UCSD-AML1 (cell line): ENCODE measurements at regions not wholly inside any gene's neighbourhood (a gene's known extent, or its start where the extent isn't known, plus 50 kb on each side); places are given as distances from the start of the nearest gene placed in this dataset.
"Not testable (repeated sequence)": the region's sequence is repeated elsewhere in the genome, so short reads cannot be mapped to it uniquely, and the experiment has no call there.

ENCODE experiments used
- DNase-seq: peaks from one replicate; lab custom pipeline; 2025; ENCODE audit not compliant: unreplicated experiment; lab: John Stamatoyannopoulos, UW

- no peak for DNase-seq
These were observed 193.8 kb upstream of the RND3 start for GRCh38 chr2:150681120-150681804.

- DNase-seq, result no peak
These were observed 192.1 kb upstream of the RND3 start for GRCh38 chr2:150679456-150680120.

- no peak for DNase-seq
These were observed 190.1 kb upstream of the RND3 start for GRCh38 chr2:150677551-150677950.

GRCh38 chr2:150676747-150677383 is 189.4 kb upstream of the RND3 start:
- DNase-seq, result no peak

GRCh38 chr2:150675807-150676206 is 188.3 kb upstream of the RND3 start:
- no peak for DNase-seq

- no peak for DNase-seq
These were observed 186.8 kb upstream of the RND3 start for GRCh38 chr2:150674283-150674682.

- DNase-seq, result no peak
These were observed 184.8 kb upstream of the RND3 start for GRCh38 chr2:150672311-150672710.

- no peak for DNase-seq
These were observed 182.0 kb upstream of the RND3 start for GRCh38 chr2:150669492-150669891.

GRCh38 chr2:150667039-150667438 is 179.6 kb upstream of the RND3 start:
- not testable (repeated sequence) for DNase-seq

- no peak for DNase-seq
These were observed 175.7 kb upstream of the RND3 start for GRCh38 chr2:150663143-150663542.

- no peak for DNase-seq
These were observed 168.5 kb upstream of the RND3 start for GRCh38 chr2:150656002-150656401.

- no peak for DNase-seq
These were observed 165.9 kb upstream of the RND3 start for GRCh38 chr2:150653351-150653750.

- no peak for DNase-seq
These were observed 160.5 kb upstream of the RND3 start for GRCh38 chr2:150647943-150648342.

GRCh38 chr2:150646746-150647145 is 159.3 kb upstream of the RND3 start:
- DNase-seq, result no peak

GRCh38 chr2:150644298-150645067 is 157.0 kb upstream of the RND3 start:
- DNase-seq, result no peak

- DNase-seq, result no peak
These were observed 155.8 kb upstream of the RND3 start for GRCh38 chr2:150643114-150643725.

- no peak for DNase-seq
These were observed 152.6 kb upstream of the RND3 start for GRCh38 chr2:150640039-150640438.

GRCh38 chr2:150639383-150639782 is 151.9 kb upstream of the RND3 start:
- DNase-seq, result no peak

GRCh38 chr2:150631236-150631821 is 143.9 kb upstream of the RND3 start:
- no peak for DNase-seq

- DNase-seq, result no peak
These were observed 143.2 kb upstream of the RND3 start for GRCh38 chr2:150630587-150631235.
